ENCODE measurements at regions not wholly inside any gene's neighbourhood (a gene's known extent, or its start where the extent isn't known, plus 50 kb on each side); places are given as distances from the start of the nearest gene placed in this dataset.
A peak's percentile ranks its signal among the peaks of the same experiment; 100 is the strongest.

GRCh38 chr6:6810727-6811126 is 222.2 kb downstream of the LY86 start:
- CTCF ChIA-PET (ENCODE audit: unreplicated experiment), result no interaction called here
- no peak overlapping the region for H3K27ac ChIP-seq (ENCODE audit: low read depth, low read length, poor library complexity, severe bottlenecking)
- TF ChIP-seq, protein P1, sequence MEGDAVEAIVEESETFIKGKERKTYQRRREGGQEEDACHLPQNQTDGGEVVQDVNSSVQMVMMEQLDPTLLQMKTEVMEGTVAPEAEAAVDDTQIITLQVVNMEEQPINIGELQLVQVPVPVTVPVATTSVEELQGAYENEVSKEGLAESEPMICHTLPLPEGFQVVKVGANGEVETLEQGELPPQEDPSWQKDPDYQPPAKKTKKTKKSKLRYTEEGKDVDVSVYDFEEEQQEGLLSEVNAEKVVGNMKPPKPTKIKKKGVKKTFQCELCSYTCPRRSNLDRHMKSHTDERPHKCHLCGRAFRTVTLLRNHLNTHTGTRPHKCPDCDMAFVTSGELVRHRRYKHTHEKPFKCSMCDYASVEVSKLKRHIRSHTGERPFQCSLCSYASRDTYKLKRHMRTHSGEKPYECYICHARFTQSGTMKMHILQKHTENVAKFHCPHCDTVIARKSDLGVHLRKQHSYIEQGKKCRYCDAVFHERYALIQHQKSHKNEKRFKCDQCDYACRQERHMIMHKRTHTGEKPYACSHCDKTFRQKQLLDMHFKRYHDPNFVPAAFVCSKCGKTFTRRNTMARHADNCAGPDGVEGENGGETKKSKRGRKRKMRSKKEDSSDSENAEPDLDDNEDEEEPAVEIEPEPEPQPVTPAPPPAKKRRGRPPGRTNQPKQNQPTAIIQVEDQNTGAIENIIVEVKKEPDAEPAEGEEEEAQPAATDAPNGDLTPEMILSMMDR (conservative IDR thresholded peaks at IDR 0.05; ENCODE audit: low read length), result no peak
- no peak for TF ChIP-seq EZH2phosphoT487 (IDR thresholded peaks at IDR 0.05; ENCODE audit: borderline replicate concordance, low read depth, low read length)
- H3K4me1 ChIP-seq (ENCODE audit: insufficient read depth, low read length, poor library complexity, severe bottlenecking), result no peaks in the 10 kb centered on the region
- peak overlapping the region; percentile 18 for H3K4me3 ChIP-seq (ENCODE audit: low read depth, low read length, poor library complexity, severe bottlenecking)
- intact Hi-C loops (cut with micrococcal nuclease; ENCODE audit: unreplicated experiment), result no loop called here
- no peaks in the 10 kb centered on the region for H3K79me2 ChIP-seq (ENCODE audit: insufficient read depth, low read depth, low read length)
- no peak for DNase-seq (ENCODE audit: low spot score)
- H3K9me3 ChIP-seq (ENCODE audit: low read length), result no peaks in the 10 kb centered on the region
- BruUV-seq (replicated peaks), result no TSS peak
- no peaks in the 10 kb centered on the region for H3K9me2 ChIP-seq (ENCODE audit: insufficient read depth, low read length)
- no peak overlapping the region; the same call in 1 of the 2 replicates for H2AFZ ChIP-seq (ENCODE audit: low read length)
- no peaks in the 10 kb centered on the region for H3K36me3 ChIP-seq (ENCODE audit: insufficient read depth, low read length)
- H4K20me1 ChIP-seq (ENCODE audit: insufficient read depth, low read length), result no peaks in the 10 kb centered on the region
- H3K4me2 ChIP-seq (ENCODE audit: low read length), result peak overlapping the region; percentile 24; the same call in 1 of the 2 replicates
- POLR2A ChIA-PET, result interaction anchor here (0.6 kb wide), 1 partner anchor 23 kb away, joined by 3 read pairs; no protein-coding TSS in a partner anchor

DNA sequence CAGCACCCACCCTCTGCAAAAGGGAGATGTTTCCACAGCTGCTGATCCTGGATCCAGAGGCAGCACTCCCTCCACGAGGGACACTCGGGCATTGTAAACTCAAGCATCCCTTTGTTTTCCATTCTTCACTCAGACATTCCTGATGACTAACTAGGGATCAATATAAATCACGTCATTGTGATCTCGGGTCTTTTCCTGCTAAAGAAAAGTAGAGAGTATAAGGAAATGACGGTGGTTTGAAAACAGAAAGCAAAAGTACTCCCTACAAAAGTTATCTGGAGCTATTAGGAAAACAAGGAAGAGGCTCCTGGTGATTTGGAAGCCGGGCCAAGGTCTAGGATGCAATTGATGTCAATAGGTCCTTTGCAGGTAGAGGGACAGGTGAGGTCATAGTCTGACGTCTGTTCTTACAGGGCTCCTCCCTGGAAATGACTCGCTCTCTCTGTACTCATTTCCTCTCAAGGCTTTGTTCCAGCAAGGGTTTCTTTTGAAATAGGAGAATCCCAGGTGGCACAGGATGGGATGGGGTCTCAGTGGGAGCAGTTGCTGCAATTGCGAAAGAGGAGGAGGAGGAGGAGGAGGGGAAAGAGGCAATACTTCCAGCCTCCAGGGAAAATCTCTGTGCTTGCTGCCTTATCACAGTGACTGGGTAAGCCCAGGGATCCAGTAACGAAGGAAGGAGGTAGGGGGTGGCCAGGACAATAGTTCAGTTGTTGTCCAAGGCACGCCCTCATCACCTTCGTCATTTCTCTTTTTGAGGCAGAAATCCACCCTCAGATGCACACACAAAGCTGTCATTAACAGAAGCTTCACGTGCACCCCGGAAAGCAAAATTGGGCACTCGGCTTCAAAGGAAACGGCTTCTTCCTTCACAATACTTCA is 222.8 kb downstream of the LY86 start:
- no peaks in the 10 kb centered on the region for H4K20me1 ChIP-seq (ENCODE audit: insufficient read depth, low read length)
- intact Hi-C loops (cut with micrococcal nuclease; ENCODE audit: unreplicated experiment), result no loop called here
- H3K4me2 ChIP-seq (ENCODE audit: low read length), result peak overlapping the region; percentile 24
- ChIA-PET POLR2A (interaction anchor here (0.6 kb wide), 1 partner anchor 24 kb away, joined by 3 read pairs; no protein-coding TSS in a partner anchor), CTCF (ENCODE audit: unreplicated experiment) (no interaction called here)
- no peaks in the 10 kb centered on the region for H3K4me1 ChIP-seq (ENCODE audit: insufficient read depth, low read length, poor library complexity, severe bottlenecking)
- no TSS peak for BruUV-seq (replicated peaks)
- H3K27ac ChIP-seq (ENCODE audit: low read depth, low read length, poor library complexity, severe bottlenecking), result no peak overlapping the region
- peak overlapping the region; percentile 18 for H3K4me3 ChIP-seq (ENCODE audit: low read depth, low read length, poor library complexity, severe bottlenecking)
- no peaks in the 10 kb centered on the region for H3K36me3 ChIP-seq (ENCODE audit: insufficient read depth, low read length)
- DNase-seq (ENCODE audit: low spot score), result no peak
- H3K9me2 ChIP-seq (ENCODE audit: insufficient read depth, low read length), result no peaks in the 10 kb centered on the region
- TF ChIP-seq EZH2phosphoT487 (IDR thresholded peaks at IDR 0.05; ENCODE audit: borderline replicate concordance, low read depth, low read length), result no peak
- TF ChIP-seq, protein P1 (conservative IDR thresholded peaks at IDR 0.05; ENCODE audit: low read length), result no peak
- peak overlapping the region; percentile 17; the same call in 1 of the 2 replicates for H2AFZ ChIP-seq (ENCODE audit: low read length)
- no peaks in the 10 kb centered on the region for H3K79me2 ChIP-seq (ENCODE audit: insufficient read depth, low read depth, low read length)
- no peaks in the 10 kb centered on the region for H3K9me3 ChIP-seq (ENCODE audit: low read length)

DNA sequence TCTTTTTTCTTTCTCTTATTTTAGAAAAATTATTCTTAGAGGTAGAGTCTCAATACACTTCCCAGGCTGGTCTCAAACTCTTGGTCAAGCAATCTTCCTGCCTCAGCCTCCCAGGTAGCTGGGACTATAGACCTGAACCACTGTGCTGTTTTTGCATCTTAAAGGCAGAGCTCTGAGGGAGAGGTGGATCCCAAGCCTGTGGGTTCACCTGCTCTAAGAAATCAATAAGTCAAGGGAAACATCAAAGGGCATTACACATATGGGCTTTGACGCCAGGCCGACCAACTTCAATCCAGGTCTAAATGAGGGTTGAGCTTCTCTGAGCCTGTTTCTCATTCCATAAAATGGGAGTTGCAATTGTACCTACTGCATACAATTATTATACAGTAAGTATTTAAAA is 223.9 kb downstream of the LY86 start:
- no peak overlapping the region for H2AFZ ChIP-seq (ENCODE audit: low read length)
- H3K4me1 ChIP-seq (ENCODE audit: insufficient read depth, low read length, poor library complexity, severe bottlenecking), result no peaks in the 10 kb centered on the region
- no peak for DNase-seq (ENCODE audit: low spot score)
- BruUV-seq (replicated peaks), result no TSS peak
- no peaks in the 10 kb centered on the region for H3K79me2 ChIP-seq (ENCODE audit: insufficient read depth, low read depth, low read length)
- no peaks in the 10 kb centered on the region for H3K9me3 ChIP-seq (ENCODE audit: low read length)
- CTCF ChIA-PET (ENCODE audit: unreplicated experiment), result no interaction called here
- H4K20me1 ChIP-seq (ENCODE audit: insufficient read depth, low read length), result no peaks in the 10 kb centered on the region
- intact Hi-C loops (cut with micrococcal nuclease; ENCODE audit: unreplicated experiment), result no loop called here
- H3K4me3 ChIP-seq (ENCODE audit: low read depth, low read length, poor library complexity, severe bottlenecking), result no peak overlapping the region
- POLR2A ChIA-PET, result interaction anchor here (0.6 kb wide), 1 partner anchor 1647 kb away, joined by 3 read pairs; no protein-coding TSS in a partner anchor
- no peaks in the 10 kb centered on the region for H3K36me3 ChIP-seq (ENCODE audit: insufficient read depth, low read length)
- no peak overlapping the region for H3K27ac ChIP-seq (ENCODE audit: low read depth, low read length, poor library complexity, severe bottlenecking)
- no peak overlapping the region for H3K4me2 ChIP-seq (ENCODE audit: low read length)
- no peaks in the 10 kb centered on the region for H3K9me2 ChIP-seq (ENCODE audit: insufficient read depth, low read length)
- TF ChIP-seq EZH2phosphoT487 (IDR thresholded peaks at IDR 0.05; ENCODE audit: borderline replicate concordance, low read depth, low read length), result no peak
- TF ChIP-seq, protein P1 (conservative IDR thresholded peaks at IDR 0.05; ENCODE audit: low read length), result no peak
